Gastroesophageal sphincter (tissue), 3 donors: ENCODE measurements at regions not wholly inside any gene's neighbourhood (a gene's known extent, or its start where the extent isn't known, plus 50 kb on each side); places are given as distances from the start of the nearest gene placed in this dataset.
"Not testable (repeated sequence)": the region's sequence is repeated elsewhere in the genome, so short reads cannot be mapped to it uniquely, and the experiment has no call there.

Experiments
- EP300 ChIP-seq: sonication (generic); formaldehyde crosslinking; IDR thresholded peaks from one replicate; pipeline ENCODE4 v1.6.1; 2017; ENCODE audit warnings: antibody characterized with exemption, mild to moderate bottlenecking
- POLR2A ChIP-seq, 2 donors: fragments of 450-650 bp; IDR thresholded peaks; one replicate each; pipeline ENCODE4 v1.6.1; 2017; ENCODE audit warnings: antibody characterized with exemption in 2 of 2, mild to moderate bottlenecking in 2 of 2, moderate library complexity in 1 of 2
- POLR2AphosphoS5 ChIP-seq: sonication (generic); formaldehyde crosslinking; IDR thresholded peaks from one replicate; pipeline ENCODE4 v1.6.1; 2017; ENCODE audit warnings: antibody characterized with exemption
- TF ChIP-seq, protein P1 (sequence below), 4 experiments: fragments of 200-600 bp in 2 of 4; fragments of 450-650 bp in 2 of 4; sonication (generic) in 1 of 4; IDR thresholded peaks; one replicate each; pipeline ENCODE4 v1.5.1; 2017 to 2019; ENCODE audit warnings: antibody characterized with exemption in 4 of 4, mild to moderate bottlenecking in 2 of 4, moderate library complexity in 2 of 4

DNA sequence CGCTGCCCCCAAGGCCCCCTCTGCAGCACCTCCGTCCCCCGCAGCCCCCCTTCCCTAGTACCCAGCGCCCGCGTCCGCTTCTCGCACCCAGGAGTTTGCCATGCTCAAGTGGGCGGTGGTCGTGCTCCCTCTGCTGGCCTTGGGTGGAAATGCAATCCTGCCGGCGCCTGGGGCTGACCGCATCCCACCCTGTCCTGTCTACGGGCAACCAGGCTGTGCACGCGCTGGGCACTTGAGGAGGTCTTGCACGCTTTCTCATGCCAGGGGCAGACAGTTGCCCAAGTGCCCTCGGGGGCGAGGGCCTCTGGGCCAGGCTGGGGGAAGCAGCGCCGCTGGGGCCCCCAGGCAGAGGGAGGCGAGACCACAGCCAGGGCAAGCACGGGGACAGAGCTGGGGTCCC, 1450.7 kb upstream of the TPTE start:
- TF ChIP-seq POLR2A (IDR thresholded peaks at IDR 0.05); EP300; POLR2AphosphoS5: not testable (repeated sequence)
- TF ChIP-seq, protein P1, sequence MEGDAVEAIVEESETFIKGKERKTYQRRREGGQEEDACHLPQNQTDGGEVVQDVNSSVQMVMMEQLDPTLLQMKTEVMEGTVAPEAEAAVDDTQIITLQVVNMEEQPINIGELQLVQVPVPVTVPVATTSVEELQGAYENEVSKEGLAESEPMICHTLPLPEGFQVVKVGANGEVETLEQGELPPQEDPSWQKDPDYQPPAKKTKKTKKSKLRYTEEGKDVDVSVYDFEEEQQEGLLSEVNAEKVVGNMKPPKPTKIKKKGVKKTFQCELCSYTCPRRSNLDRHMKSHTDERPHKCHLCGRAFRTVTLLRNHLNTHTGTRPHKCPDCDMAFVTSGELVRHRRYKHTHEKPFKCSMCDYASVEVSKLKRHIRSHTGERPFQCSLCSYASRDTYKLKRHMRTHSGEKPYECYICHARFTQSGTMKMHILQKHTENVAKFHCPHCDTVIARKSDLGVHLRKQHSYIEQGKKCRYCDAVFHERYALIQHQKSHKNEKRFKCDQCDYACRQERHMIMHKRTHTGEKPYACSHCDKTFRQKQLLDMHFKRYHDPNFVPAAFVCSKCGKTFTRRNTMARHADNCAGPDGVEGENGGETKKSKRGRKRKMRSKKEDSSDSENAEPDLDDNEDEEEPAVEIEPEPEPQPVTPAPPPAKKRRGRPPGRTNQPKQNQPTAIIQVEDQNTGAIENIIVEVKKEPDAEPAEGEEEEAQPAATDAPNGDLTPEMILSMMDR (IDR thresholded peaks at IDR 0.05), result peak in 1 of 4 experiments; percentile 15
